Neural crest cell (in vitro differentiated cells): ENCODE measurements at regions not wholly inside any gene's neighbourhood (a gene's known extent, or its start where the extent isn't known, plus 50 kb on each side); places are given as distances from the start of the nearest gene placed in this dataset.

Experiments
- DNase-seq: peaks from one replicate; pipeline ENCODE4 v3.0.0; 2021; ENCODE audit warnings: low read depth, mixed read lengths, low spot score
- H3K27ac Mint-ChIP-seq: one replicate; pipeline ENCODE4 v1.8.0; 2021; ENCODE audit warnings: mild to moderate bottlenecking, mixed read lengths; ENCODE audit not compliant: unreplicated experiment
- H3K27me3 Mint-ChIP-seq: 2 replicates; pipeline ENCODE4 v1.8.0; 2021; ENCODE audit warnings: low read depth, mild to moderate bottlenecking, mixed read lengths
- H3K36me3 Mint-ChIP-seq: 2 replicates; pipeline ENCODE4 v1.8.0; 2021; ENCODE audit warnings: low read depth, mild to moderate bottlenecking, mixed read lengths
- H3K4me1 Mint-ChIP-seq: 2 replicates; pipeline ENCODE4 v1.8.0; 2021; ENCODE audit warnings: mixed read lengths
- H3K4me3 Mint-ChIP-seq: one replicate; pipeline ENCODE4 v1.8.0; 2021; ENCODE audit warnings: mild to moderate bottlenecking, mixed read lengths
- H3K9me3 Mint-ChIP-seq: 2 replicates; pipeline ENCODE4 v1.8.0; 2021; ENCODE audit warnings: mixed read lengths
- CTCF ChIP-seq: fragments of 200-600 bp; sonication (generic); conservative IDR thresholded peaks from 2 replicates; pipeline ENCODE4 v1.5.0; 2021; ENCODE audit warnings: antibody characterized with exemption, mild to moderate bottlenecking

- H3K36me3 Mint-ChIP-seq = no peaks in the 10 kb centered on the region
- H3K27me3 Mint-ChIP-seq = peaks cover 5% of the 10 kb centered on the region
- no peaks in the 10 kb centered on the region for H3K9me3 Mint-ChIP-seq
- H3K4me1 Mint-ChIP-seq = peaks cover 14% of the 10 kb centered on the region
- H3K4me3 Mint-ChIP-seq = no peak overlapping the region
- DNase-seq = no peak
- TF ChIP-seq CTCF = no peak
- H3K27ac Mint-ChIP-seq = no peak overlapping the region
Observed at GRCh38 chr20:40890635-40891034, 138.0 kb upstream of the TOP1 start.

- peaks cover 14% of the 10 kb centered on the region for H3K4me1 Mint-ChIP-seq
- peaks cover 3% of the 10 kb centered on the region for H3K27me3 Mint-ChIP-seq
- TF ChIP-seq CTCF = no peak
- DNase-seq = no peak
- H3K9me3 Mint-ChIP-seq = no peaks in the 10 kb centered on the region
- H3K4me3 Mint-ChIP-seq = no peak overlapping the region
- no peaks in the 10 kb centered on the region for H3K36me3 Mint-ChIP-seq
- no peak overlapping the region for H3K27ac Mint-ChIP-seq
Observed at GRCh38 chr20:40891351-40891750, 137.3 kb upstream of the TOP1 start.

- Mint-ChIP-seq H3K27me3 (peaks cover 3% of the 10 kb centered on the region), H3K36me3 (no peaks in the 10 kb centered on the region), H3K27ac (no peak overlapping the region), H3K9me3 (no peaks in the 10 kb centered on the region), H3K4me3 (no peak overlapping the region), H3K4me1 (peaks cover 10% of the 10 kb centered on the region)
- no peak for DNase-seq
- no peak for TF ChIP-seq CTCF
Observed at GRCh38 chr20:40892642-40893041, 136.0 kb upstream of the TOP1 start.

- Mint-ChIP-seq H3K4me3 (no peak overlapping the region), H3K9me3 (no peaks in the 10 kb centered on the region), H3K27ac (no peak overlapping the region)
Observed at GRCh38 chr20:40893610-40894236, 134.9 kb upstream of the TOP1 start.

GRCh38 chr20:40894237-40894630, 134.4 kb upstream of the TOP1 start:
- Mint-ChIP-seq H3K36me3 (no peaks in the 10 kb centered on the region), H3K4me1 (peaks cover 7% of the 10 kb centered on the region), H3K27me3 (peaks cover 5% of the 10 kb centered on the region), H3K9me3 (no peaks in the 10 kb centered on the region), H3K4me3 (no peak overlapping the region), H3K27ac (no peak overlapping the region)
- no peak for DNase-seq
- no peak for TF ChIP-seq CTCF

More at GRCh38 chr20:40893610-40894236, 134.9 kb upstream of the TOP1 start:
- DNase-seq = no peak
- Mint-ChIP-seq H3K36me3 (no peaks in the 10 kb centered on the region), H3K4me1 (peaks cover 7% of the 10 kb centered on the region), H3K27me3 (peaks cover 4% of the 10 kb centered on the region)
- no peak for TF ChIP-seq CTCF
